Chondrocyte (in vitro differentiated cells): ENCODE measurements at regions not wholly inside any gene's neighbourhood (a gene's known extent, or its start where the extent isn't known, plus 50 kb on each side); places are given as distances from the start of the nearest gene placed in this dataset.
"Not testable (repeated sequence)": the region's sequence is repeated elsewhere in the genome, so short reads cannot be mapped to it uniquely, and the experiment has no call there.

Experiments used
- DNase-seq: peaks from one replicate; pipeline ENCODE4 v3.0.0; 2021; ENCODE audit warnings: mixed read lengths, low spot score
- H3K27ac Mint-ChIP-seq: one replicate; pipeline ENCODE4 v1.8.0; 2021; ENCODE audit warnings: mild to moderate bottlenecking, moderate library complexity, mixed read lengths; ENCODE audit not compliant: unreplicated experiment
- H3K27me3 Mint-ChIP-seq: 2 replicates; pipeline ENCODE4 v1.8.0; 2021; ENCODE audit warnings: low read depth, mixed read lengths
- H3K36me3 Mint-ChIP-seq: 2 replicates; pipeline ENCODE4 v1.8.0; 2021; ENCODE audit warnings: low read depth, mixed read lengths
- H3K4me1 Mint-ChIP-seq: 2 replicates; pipeline ENCODE4 v1.8.0; 2021; ENCODE audit warnings: low read depth, mild to moderate bottlenecking, mixed read lengths
- H3K4me3 Mint-ChIP-seq: one replicate; pipeline ENCODE4 v1.8.0; 2021; ENCODE audit warnings: mild to moderate bottlenecking, moderate library complexity, mixed read lengths; ENCODE audit not compliant: unreplicated experiment
- H3K9me3 Mint-ChIP-seq: 2 replicates; pipeline ENCODE4 v1.8.0; 2021; ENCODE audit warnings: low read depth, mixed read lengths
- TF ChIP-seq, protein P1 (sequence below): fragments of 200-600 bp; sonication (generic); IDR thresholded peaks from 2 replicates; pipeline ENCODE4 v1.5.0; 2021; ENCODE audit warnings: antibody characterized with exemption, mild to moderate bottlenecking, moderate library complexity

- H3K4me3 Mint-ChIP-seq, H3K27ac Mint-ChIP-seq, H3K27me3 Mint-ChIP-seq, H3K4me1 Mint-ChIP-seq, H3K36me3 Mint-ChIP-seq, H3K9me3 Mint-ChIP-seq, DNase-seq: not testable (repeated sequence)
Observed at GRCh38 chr12:10453-10852, 56.1 kb upstream of the IQSEC3 start.

DNA sequence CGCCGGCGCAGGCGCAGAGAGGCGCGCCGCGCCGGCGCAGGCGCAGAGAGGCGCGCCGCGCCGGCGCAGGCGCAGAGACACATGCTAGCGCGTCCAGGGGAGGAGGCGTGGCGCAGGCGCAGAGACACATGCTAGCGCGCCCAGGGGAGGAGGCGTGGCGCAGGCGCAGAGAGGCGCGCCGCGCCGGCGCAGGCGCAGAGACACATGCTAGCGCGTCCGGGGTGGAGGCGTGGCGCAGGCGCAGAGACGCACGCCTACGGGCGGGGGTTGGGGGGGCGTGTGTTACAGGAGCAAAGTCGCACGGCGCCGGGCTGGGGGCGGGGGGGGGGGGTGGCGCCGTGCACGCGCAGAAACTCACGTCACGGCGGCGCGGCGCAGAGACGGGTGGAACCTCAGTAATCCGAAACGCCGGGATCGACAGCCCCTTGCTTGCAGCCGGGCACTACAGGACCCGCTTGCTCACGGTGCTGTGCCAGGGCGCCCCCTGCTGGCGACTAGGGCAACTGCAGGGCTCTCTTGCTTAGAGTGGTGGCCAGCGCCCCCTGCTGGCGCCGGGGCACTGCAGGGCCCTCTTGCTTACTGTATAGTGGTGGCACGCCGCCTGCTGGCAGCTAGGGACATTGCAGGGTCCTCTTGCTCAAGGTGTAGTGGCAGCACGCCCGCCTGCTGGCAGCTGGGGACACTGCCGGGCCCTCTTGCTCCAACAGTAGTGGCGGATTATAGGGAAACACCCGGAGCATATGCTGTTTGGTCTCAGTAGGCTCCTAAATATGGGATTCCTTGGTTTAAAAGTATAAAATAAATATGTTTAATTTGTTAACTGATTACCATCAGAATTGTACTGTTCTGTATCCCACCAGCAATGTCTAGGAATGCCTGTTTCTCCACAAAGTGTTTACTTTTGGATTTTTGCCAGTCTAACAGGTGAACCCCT is 55.4 kb upstream of the IQSEC3 start:
- TF ChIP-seq, protein P1, sequence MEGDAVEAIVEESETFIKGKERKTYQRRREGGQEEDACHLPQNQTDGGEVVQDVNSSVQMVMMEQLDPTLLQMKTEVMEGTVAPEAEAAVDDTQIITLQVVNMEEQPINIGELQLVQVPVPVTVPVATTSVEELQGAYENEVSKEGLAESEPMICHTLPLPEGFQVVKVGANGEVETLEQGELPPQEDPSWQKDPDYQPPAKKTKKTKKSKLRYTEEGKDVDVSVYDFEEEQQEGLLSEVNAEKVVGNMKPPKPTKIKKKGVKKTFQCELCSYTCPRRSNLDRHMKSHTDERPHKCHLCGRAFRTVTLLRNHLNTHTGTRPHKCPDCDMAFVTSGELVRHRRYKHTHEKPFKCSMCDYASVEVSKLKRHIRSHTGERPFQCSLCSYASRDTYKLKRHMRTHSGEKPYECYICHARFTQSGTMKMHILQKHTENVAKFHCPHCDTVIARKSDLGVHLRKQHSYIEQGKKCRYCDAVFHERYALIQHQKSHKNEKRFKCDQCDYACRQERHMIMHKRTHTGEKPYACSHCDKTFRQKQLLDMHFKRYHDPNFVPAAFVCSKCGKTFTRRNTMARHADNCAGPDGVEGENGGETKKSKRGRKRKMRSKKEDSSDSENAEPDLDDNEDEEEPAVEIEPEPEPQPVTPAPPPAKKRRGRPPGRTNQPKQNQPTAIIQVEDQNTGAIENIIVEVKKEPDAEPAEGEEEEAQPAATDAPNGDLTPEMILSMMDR, result peak; percentile 68
- H3K4me1 Mint-ChIP-seq, H3K27me3 Mint-ChIP-seq, DNase-seq, H3K9me3 Mint-ChIP-seq, H3K4me3 Mint-ChIP-seq, H3K27ac Mint-ChIP-seq, H3K36me3 Mint-ChIP-seq: not testable (repeated sequence)

GRCh38 chr12:12306-12705 is 54.3 kb upstream of the IQSEC3 start:
- H3K36me3 Mint-ChIP-seq, H3K27me3 Mint-ChIP-seq, H3K9me3 Mint-ChIP-seq, H3K4me3 Mint-ChIP-seq, H3K4me1 Mint-ChIP-seq, DNase-seq, H3K27ac Mint-ChIP-seq: not testable (repeated sequence)

- not testable (repeated sequence) for H3K4me1 Mint-ChIP-seq, H3K27me3 Mint-ChIP-seq, H3K36me3 Mint-ChIP-seq, H3K27ac Mint-ChIP-seq, H3K9me3 Mint-ChIP-seq, DNase-seq, H3K4me3 Mint-ChIP-seq
Observed at GRCh38 chr12:12725-13640, 53.6 kb upstream of the IQSEC3 start.

GRCh38 chr12:13841-14240 is 52.7 kb upstream of the IQSEC3 start:
- H3K4me1 Mint-ChIP-seq, H3K4me3 Mint-ChIP-seq, H3K9me3 Mint-ChIP-seq, H3K27me3 Mint-ChIP-seq, DNase-seq, H3K36me3 Mint-ChIP-seq: not testable (repeated sequence)
- H3K27ac Mint-ChIP-seq, result peak overlapping the region; percentile 65

DNA sequence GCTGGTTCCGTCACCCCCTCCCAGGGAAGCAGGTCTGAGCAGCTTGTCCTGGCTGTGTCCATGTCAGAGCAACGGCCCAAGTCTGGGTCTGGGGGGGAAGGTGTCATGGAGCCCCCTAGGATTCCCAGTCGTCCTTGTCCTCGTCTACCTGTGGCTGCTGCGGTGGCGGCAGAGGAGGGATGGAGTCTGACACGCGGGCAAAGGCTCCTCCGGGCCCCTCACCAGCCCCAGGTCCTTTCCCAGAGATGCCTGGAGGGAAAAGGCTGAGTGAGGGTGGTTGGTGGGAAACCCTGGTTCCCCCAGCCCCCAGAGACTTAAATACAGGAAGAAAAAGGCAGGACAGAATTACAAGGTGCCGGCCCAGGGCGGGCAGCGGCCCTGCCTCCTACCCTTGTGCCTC is 51.9 kb upstream of the IQSEC3 start:
- H3K9me3 Mint-ChIP-seq, H3K36me3 Mint-ChIP-seq, H3K4me3 Mint-ChIP-seq, H3K27ac Mint-ChIP-seq, DNase-seq, H3K27me3 Mint-ChIP-seq, H3K4me1 Mint-ChIP-seq: not testable (repeated sequence)

GRCh38 chr12:15381-15780 is 51.2 kb upstream of the IQSEC3 start:
- not testable (repeated sequence) for H3K4me3 Mint-ChIP-seq, H3K4me1 Mint-ChIP-seq, H3K36me3 Mint-ChIP-seq, DNase-seq, H3K27me3 Mint-ChIP-seq, H3K9me3 Mint-ChIP-seq, H3K27ac Mint-ChIP-seq

- H3K4me1 Mint-ChIP-seq, H3K27ac Mint-ChIP-seq, DNase-seq, H3K9me3 Mint-ChIP-seq, H3K4me3 Mint-ChIP-seq, H3K36me3 Mint-ChIP-seq, H3K27me3 Mint-ChIP-seq: not testable (repeated sequence)
Observed at GRCh38 chr12:16019-16418, 50.5 kb upstream of the IQSEC3 start.

DNA sequence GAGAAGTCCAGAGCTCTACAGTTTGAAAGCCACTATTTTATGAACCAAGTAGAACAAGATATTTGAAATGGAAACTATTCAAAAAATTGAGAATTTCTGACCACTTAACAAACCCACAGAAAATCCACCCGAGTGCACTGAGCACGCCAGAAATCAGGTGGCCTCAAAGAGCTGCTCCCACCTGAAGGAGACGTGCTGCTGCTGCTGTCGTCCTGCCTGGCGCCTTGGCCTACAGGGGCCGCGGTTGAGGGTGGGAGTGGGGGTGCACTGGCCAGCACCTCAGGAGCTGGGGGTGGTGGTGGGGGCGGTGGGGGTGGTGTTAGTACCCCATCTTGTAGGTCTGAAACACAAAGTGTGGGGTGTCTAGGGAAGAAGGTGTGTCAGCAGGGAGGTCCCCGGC is 50.0 kb upstream of the IQSEC3 start:
- not testable (repeated sequence) for H3K36me3 Mint-ChIP-seq, H3K9me3 Mint-ChIP-seq, H3K4me1 Mint-ChIP-seq, H3K27me3 Mint-ChIP-seq, H3K4me3 Mint-ChIP-seq, DNase-seq, H3K27ac Mint-ChIP-seq
